Stimulated activated CD4-positive, alpha-beta T cell treated with anti-CD3 and anti-CD28 coated beads, Interleukin-4, amount 100 ng/mL, for 48 hours (primary cell): ENCODE measurements at regions not wholly inside any gene's neighbourhood (a gene's known extent, or its start where the extent isn't known, plus 50 kb on each side); places are given as distances from the start of the nearest gene placed in this dataset.
"Not testable (repeated sequence)": the region's sequence is repeated elsewhere in the genome, so short reads cannot be mapped to it uniquely, and the experiment has no call there.

ENCODE experiments used
- DNase-seq, 2 donors: peaks; one replicate each; pipeline ENCODE4 v3.0.0-alpha.2; 2020; ENCODE audit warnings: low read depth in 2 of 2

- DNase-seq = no peak
Observed at GRCh38 chr10:85138046-85138445, 809.7 kb downstream of the CCSER2 start.

- no peak for DNase-seq
Observed at GRCh38 chr10:85139124-85139523, 810.7 kb downstream of the CCSER2 start.

GRCh38 chr10:85141520-85141919 lies 813.1 kb downstream of the CCSER2 start:
- not testable (repeated sequence) for DNase-seq

- DNase-seq = no peak
Observed at GRCh38 chr10:85145966-85146365, 817.6 kb downstream of the CCSER2 start.

GRCh38 chr10:85147346-85148250 lies 819.2 kb downstream of the CCSER2 start:
- no peak for DNase-seq

GRCh38 chr10:85148693-85149640 lies 820.6 kb downstream of the CCSER2 start:
- no peak for DNase-seq

- DNase-seq = no peak
Observed at GRCh38 chr10:85149766-85150165, 821.4 kb downstream of the CCSER2 start.

GRCh38 chr10:85151506-85151905 lies 823.1 kb downstream of the CCSER2 start:
- no peak for DNase-seq

GRCh38 chr10:85152496-85152895 lies 824.1 kb downstream of the CCSER2 start:
- DNase-seq = no peak

- no peak for DNase-seq
Observed at GRCh38 chr10:85152911-85153310, 824.5 kb downstream of the CCSER2 start.

- DNase-seq = no peak
Observed at GRCh38 chr10:85157206-85157605, 828.8 kb downstream of the CCSER2 start.

- no peak for DNase-seq
Observed at GRCh38 chr10:85168243-85168642, 839.9 kb downstream of the CCSER2 start.

- DNase-seq = no peak
Observed at GRCh38 chr10:85170026-85170425, 841.6 kb downstream of the CCSER2 start.

- no peak for DNase-seq
Observed at GRCh38 chr10:85175635-85176034, 847.2 kb downstream of the CCSER2 start.

GRCh38 chr10:85177767-85178166 lies 849.4 kb downstream of the CCSER2 start:
- no peak for DNase-seq

- no peak for DNase-seq
Observed at GRCh38 chr10:85187047-85187446, 858.7 kb downstream of the CCSER2 start.

- DNase-seq = no peak
Observed at GRCh38 chr10:85188770-85189484, 860.5 kb downstream of the CCSER2 start.

GRCh38 chr10:85193796-85194195 lies 865.4 kb downstream of the CCSER2 start:
- no peak for DNase-seq

GRCh38 chr10:85194706-85195105 lies 866.3 kb downstream of the CCSER2 start:
- no peak for DNase-seq

GRCh38 chr10:85195596-85195995 lies 867.2 kb downstream of the CCSER2 start:
- no peak for DNase-seq

- DNase-seq = no peak
Observed at GRCh38 chr10:85204814-85205213, 876.4 kb downstream of the CCSER2 start.

- DNase-seq = no peak
Observed at GRCh38 chr10:85212526-85212925, 884.1 kb downstream of the CCSER2 start.
